MCF 10A (cell line): ENCODE measurements at regions not wholly inside any gene's neighbourhood (a gene's known extent, or its start where the extent isn't known, plus 50 kb on each side); places are given as distances from the start of the nearest gene placed in this dataset.

Source experiments
- BruUV-seq: library from RNA; stranded (reverse); fragments of 400-500 nt; replicated peaks from 2 replicates; lab custom pipeline; 2021; lab: Mats Ljungman, UMichigan
- CTCF ChIA-PET: fragments of 300-600 bp; sonication (Branson Sonifier 250); formaldehyde crosslinking; extraction: SDS; loops from one replicate; lab custom pipeline; 2021; ENCODE audit warnings: antibody characterized with exemption, inconsistent platforms; lab: Yijun Ruan, JAX
- POLR2A ChIA-PET: fragments of 300-600, 350-650 bp; sonication (Branson Sonifier 250); formaldehyde crosslinking; extraction: SDS; loops from one replicate; lab custom pipeline; 2020; ENCODE audit warnings: antibody characterized with exemption, inconsistent platforms; lab: Yijun Ruan, JAX
- DNase-seq: peaks from one replicate; pipeline ENCODE4 v3.0.0-alpha.2; 2018; ENCODE audit not compliant: unreplicated experiment
- H3K27ac Mint-ChIP-seq: one replicate; pipeline ENCODE4 v1.8.0; 2022; ENCODE audit warnings: mild to moderate bottlenecking, low read depth, mixed read lengths; ENCODE audit not compliant: unreplicated experiment
- H3K27me3 Mint-ChIP-seq: one replicate; pipeline ENCODE4 v1.8.0; 2022; ENCODE audit warnings: mixed read lengths; ENCODE audit not compliant: insufficient read depth, unreplicated experiment
- H3K36me3 Mint-ChIP-seq: one replicate; pipeline ENCODE4 v1.8.0; 2022; ENCODE audit warnings: mild to moderate bottlenecking, moderate library complexity, mixed read lengths; ENCODE audit not compliant: insufficient read depth, unreplicated experiment
- H3K4me1 Mint-ChIP-seq: one replicate; pipeline ENCODE4 v1.8.0; 2022; ENCODE audit warnings: mixed read lengths; ENCODE audit not compliant: insufficient read depth, unreplicated experiment
- H3K4me3 Mint-ChIP-seq: one replicate; pipeline ENCODE4 v1.8.0; 2022; ENCODE audit warnings: mild to moderate bottlenecking, moderate library complexity, mixed read lengths; ENCODE audit not compliant: unreplicated experiment
- H3K9me3 Mint-ChIP-seq: one replicate; pipeline ENCODE4 v1.8.0; 2022; ENCODE audit warnings: mixed read lengths; ENCODE audit not compliant: unreplicated experiment
- CTCF ChIP-seq: fragments of 200-600 bp; IDR thresholded peaks from one replicate; pipeline ENCODE4 v1.8.0; 2022; ENCODE audit warnings: antibody characterized with exemption, mild to moderate bottlenecking; ENCODE audit not compliant: unreplicated experiment
- intact Hi-C: fragments of 100-400 bp; cut with micrococcal nuclease; formaldehyde crosslinking; loops from 2 replicates; pipeline ENCODE4 v1.14.1; 2022

GRCh38 chr10:118841881-118842605 lies 87.3 kb upstream of the CACUL1 start:
- Mint-ChIP-seq H3K9me3 (no peaks in the 10 kb centered on the region), H3K27me3 (no peaks in the 10 kb centered on the region), H3K27ac (no peak overlapping the region), H3K4me3 (no peak overlapping the region), H3K4me1 (peaks cover 38% of the 10 kb centered on the region), H3K36me3 (no peaks in the 10 kb centered on the region)
- no peak for DNase-seq
- intact Hi-C loops = no loop called here
- no TSS peak for BruUV-seq
- TF ChIP-seq CTCF = no peak
- POLR2A ChIA-PET = interaction anchor here (0.6 to 1.0 kb wide), 3 partner anchors 32 to 189 kb away, joined by 4 to 5 read pairs (median 4); partner anchors contain the start of gene CACUL1
- CTCF ChIA-PET = interaction anchor here (0.6 to 1.5 kb wide), 6 partner anchors 8 to 274 kb away, joined by 3 to 6 read pairs (median 3); no protein-coding TSS in a partner anchor

GRCh38 chr10:118842843-118843624 lies 88.3 kb upstream of the CACUL1 start:
- no peak overlapping the region for H3K27ac Mint-ChIP-seq
- no peaks in the 10 kb centered on the region for H3K9me3 Mint-ChIP-seq
- intact Hi-C loops = no loop called here
- TF ChIP-seq CTCF = no peak
- H3K36me3 Mint-ChIP-seq = no peaks in the 10 kb centered on the region
- ChIA-PET POLR2A (interaction anchor here (1.0 kb wide), 1 partner anchor 49 kb away, joined by 3 read pairs; no protein-coding TSS in a partner anchor), CTCF (interaction anchor here (0.6 to 1.5 kb wide), 8 partner anchors 124 to 319 kb away, joined by 3 to 5 read pairs (median 3); no protein-coding TSS in a partner anchor)
- H3K27me3 Mint-ChIP-seq = no peaks in the 10 kb centered on the region
- no peak for DNase-seq
- H3K4me1 Mint-ChIP-seq = peaks cover 38% of the 10 kb centered on the region
- BruUV-seq = no TSS peak
- H3K4me3 Mint-ChIP-seq = no peak overlapping the region

- POLR2A ChIA-PET = interaction anchor here (1.0 kb wide), 1 partner anchor 50 kb away, joined by 3 read pairs; no protein-coding TSS in a partner anchor
- CTCF ChIA-PET = interaction anchor here (0.6 to 1.5 kb wide), 5 partner anchors 124 to 320 kb away, joined by 3 to 5 read pairs (median 3); no protein-coding TSS in a partner anchor
- Mint-ChIP-seq H3K4me3 (no peak overlapping the region), H3K36me3 (no peaks in the 10 kb centered on the region), H3K27me3 (no peaks in the 10 kb centered on the region), H3K27ac (no peak overlapping the region), H3K4me1 (peaks cover 36% of the 10 kb centered on the region), H3K9me3 (no peaks in the 10 kb centered on the region)
- TF ChIP-seq CTCF = no peak
- intact Hi-C loops = no loop called here
- BruUV-seq = no TSS peak
- DNase-seq = no peak
These were observed 89.0 kb upstream of the CACUL1 start for GRCh38 chr10:118843647-118844265.
